ENCODE measurements at regions not wholly inside any gene's neighbourhood (a gene's known extent, or its start where the extent isn't known, plus 50 kb on each side); places are given as distances from the start of the nearest gene placed in this dataset.

DNA sequence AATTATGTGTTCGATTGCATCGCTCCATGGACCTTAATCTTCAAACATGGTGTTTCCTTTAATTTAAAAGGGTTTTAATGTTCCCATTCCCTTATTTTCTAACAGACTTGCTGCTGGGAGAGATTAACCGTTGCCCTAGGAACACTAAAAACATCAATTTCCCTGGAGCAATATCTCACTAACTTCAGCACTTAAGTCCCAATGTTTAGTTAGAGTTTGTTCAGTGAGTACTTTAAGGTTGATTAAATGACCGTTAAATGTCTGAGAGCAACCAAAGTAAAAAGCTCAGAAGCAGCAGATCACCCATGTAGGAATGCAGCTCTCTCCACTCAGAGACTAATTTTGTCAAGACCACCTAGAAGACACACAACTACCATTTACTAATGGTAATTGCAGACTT, 111.2 kb upstream of the PDE5A start:
- no peak for DNase-seq
- WGBS, 2 donors = 52 to 66% methylated on average over 4 of the region's 4 CpGs
- intact Hi-C loops (cut with DNase I) = no loop called here
- Histone ChIP-seq H3K27me3 (no peaks in the 10 kb centered on the region), H3K9me3 (no peaks in the 10 kb centered on the region), H3K4me3 (no peak overlapping the region), H3K4me1 (peaks cover 0 to 2% (median 0%) of the 10 kb centered on the region in 3 donors), H3K36me3 (no peaks in the 10 kb centered on the region), H3K27ac (no peak overlapping the region)
- TF ChIP-seq, protein P1, sequence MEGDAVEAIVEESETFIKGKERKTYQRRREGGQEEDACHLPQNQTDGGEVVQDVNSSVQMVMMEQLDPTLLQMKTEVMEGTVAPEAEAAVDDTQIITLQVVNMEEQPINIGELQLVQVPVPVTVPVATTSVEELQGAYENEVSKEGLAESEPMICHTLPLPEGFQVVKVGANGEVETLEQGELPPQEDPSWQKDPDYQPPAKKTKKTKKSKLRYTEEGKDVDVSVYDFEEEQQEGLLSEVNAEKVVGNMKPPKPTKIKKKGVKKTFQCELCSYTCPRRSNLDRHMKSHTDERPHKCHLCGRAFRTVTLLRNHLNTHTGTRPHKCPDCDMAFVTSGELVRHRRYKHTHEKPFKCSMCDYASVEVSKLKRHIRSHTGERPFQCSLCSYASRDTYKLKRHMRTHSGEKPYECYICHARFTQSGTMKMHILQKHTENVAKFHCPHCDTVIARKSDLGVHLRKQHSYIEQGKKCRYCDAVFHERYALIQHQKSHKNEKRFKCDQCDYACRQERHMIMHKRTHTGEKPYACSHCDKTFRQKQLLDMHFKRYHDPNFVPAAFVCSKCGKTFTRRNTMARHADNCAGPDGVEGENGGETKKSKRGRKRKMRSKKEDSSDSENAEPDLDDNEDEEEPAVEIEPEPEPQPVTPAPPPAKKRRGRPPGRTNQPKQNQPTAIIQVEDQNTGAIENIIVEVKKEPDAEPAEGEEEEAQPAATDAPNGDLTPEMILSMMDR (IDR thresholded peaks at IDR 0.05) = no peak
- no peak for TF ChIP-seq POLR2A (IDR thresholded peaks at IDR 0.05)

DNA sequence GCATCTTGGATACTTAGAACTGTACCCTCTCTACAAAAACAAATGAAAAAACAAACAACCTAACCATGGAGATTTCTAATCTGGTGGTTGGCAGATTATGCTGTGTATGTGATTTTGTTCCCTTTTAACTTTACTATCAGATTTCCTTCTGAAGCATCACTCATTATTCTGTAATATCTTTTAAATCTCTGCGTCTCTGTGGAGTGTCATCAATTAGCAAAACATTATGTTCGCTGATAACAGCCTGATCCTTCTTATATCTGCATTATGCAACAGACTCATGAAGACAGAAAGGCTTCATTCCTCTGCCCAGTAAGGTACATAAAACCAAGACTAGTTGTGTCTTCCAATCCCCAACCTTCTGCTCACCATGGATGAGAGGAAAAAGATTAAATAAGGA, 110.3 kb upstream of the PDE5A start:
- DNase-seq = no peak
- 73 to 90% methylated on average over 2 of the region's 2 CpGs for WGBS, 2 donors
- no peaks in the 10 kb centered on the region for H3K9me3 ChIP-seq
- no peak overlapping the region for H3K27ac ChIP-seq
- intact Hi-C loops (cut with DNase I) = no loop called here
- no peaks in the 10 kb centered on the region for H3K36me3 ChIP-seq
- peaks cover 0 to 8% (median 0%) of the 10 kb centered on the region in 3 donors for H3K4me1 ChIP-seq
- H3K27me3 ChIP-seq = no peaks in the 10 kb centered on the region
- H3K4me3 ChIP-seq = no peak overlapping the region
- no peak for TF ChIP-seq POLR2A (IDR thresholded peaks at IDR 0.05)
- TF ChIP-seq, protein P1 (IDR thresholded peaks at IDR 0.05) = no peak

DNA sequence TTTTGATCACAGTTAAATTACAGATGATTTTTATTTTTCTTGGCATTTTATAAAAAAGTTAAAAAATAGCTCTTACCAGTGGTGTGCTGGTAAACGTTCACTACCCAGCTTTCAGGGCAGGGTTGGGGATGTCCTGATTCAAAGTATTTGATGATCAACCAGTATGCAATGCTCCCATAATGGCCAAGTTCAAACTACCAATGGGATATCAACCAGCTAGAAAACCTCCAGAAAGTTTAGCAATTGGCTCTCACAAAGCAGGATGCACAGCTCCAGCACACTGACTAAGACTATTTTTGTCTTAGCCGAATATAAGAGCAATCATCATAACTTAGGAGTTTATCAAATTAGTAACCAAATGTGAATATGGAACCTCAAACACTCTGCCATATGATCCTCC, 108.0 kb upstream of the PDE5A start:
- Histone ChIP-seq H3K27ac (peak overlapping the region in 1 of 4 donors; percentile 18), H3K27me3 (no peaks in the 10 kb centered on the region), H3K9me3 (no peaks in the 10 kb centered on the region), H3K4me1 (peaks cover 0 to 8% (median 0%) of the 10 kb centered on the region in 3 donors), H3K36me3 (no peaks in the 10 kb centered on the region), H3K4me3 (no peak overlapping the region)
- intact Hi-C loops (cut with DNase I) = no loop called here
- no peak for DNase-seq
- TF ChIP-seq, protein P1 (IDR thresholded peaks at IDR 0.05) = no peak
- TF ChIP-seq POLR2A (IDR thresholded peaks at IDR 0.05) = no peak
- 72 to 79% methylated on average over 2 of the region's 2 CpGs for WGBS, 2 donors

DNA sequence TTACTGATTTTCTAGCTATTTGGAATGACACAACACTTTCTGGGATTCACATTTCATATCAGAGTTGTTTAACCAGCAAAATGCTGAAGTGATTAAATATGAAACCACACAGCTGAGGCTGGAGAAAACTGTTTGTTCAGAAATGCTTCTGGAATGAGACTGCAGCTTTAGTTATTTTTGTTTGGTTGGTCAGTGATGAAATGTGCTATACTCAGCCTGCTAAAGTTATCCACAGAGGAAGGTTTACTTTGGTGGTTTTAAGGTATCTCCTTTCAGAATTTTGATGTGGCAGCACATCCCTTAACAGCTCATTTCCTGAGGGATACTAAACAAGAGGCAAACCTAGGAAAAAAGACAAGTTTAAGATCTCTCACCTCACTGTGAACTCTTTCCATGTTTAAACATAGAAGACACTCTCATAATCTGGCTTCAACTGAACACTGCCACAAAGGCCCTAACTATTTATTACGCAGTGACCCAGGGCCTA, 106.6 kb upstream of the PDE5A start:
- WGBS, 2 donors = 27 to 56% methylated on average over 1 of the region's 1 CpG
- no peak for DNase-seq
- H3K27me3 ChIP-seq = no peaks in the 10 kb centered on the region

DNA sequence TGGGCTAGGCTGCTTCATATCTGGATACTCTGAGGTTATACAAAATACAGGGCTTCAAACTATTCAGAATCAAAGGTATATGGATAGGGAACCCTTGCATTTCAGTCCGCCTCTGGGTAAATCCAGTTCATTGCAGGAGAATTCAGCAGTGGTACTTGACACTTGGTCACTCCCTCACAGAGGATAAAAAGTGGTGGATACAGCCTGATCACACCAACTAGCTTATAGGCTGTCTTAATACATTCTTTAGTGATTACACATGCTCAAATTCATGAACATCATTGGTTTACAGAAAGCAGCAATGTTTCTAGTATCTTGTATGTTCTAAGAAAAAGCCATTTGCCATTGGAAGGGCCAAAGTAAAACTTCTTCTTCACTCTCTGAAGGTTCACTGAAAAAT, 104.8 kb upstream of the PDE5A start:
- DNase-seq = no peak
- WGBS, 2 donors = 67 to 81% methylated on average over 1 of the region's 1 CpG
- Histone ChIP-seq H3K9me3 (no peaks in the 10 kb centered on the region), H3K27me3 (no peaks in the 10 kb centered on the region), H3K4me1 (peaks cover 0 to 14% (median 4%) of the 10 kb centered on the region in 3 donors), H3K36me3 (no peaks in the 10 kb centered on the region), H3K27ac (no peak overlapping the region), H3K4me3 (no peak overlapping the region)
- intact Hi-C loops (cut with DNase I) = no loop called here
- TF ChIP-seq, protein P1 (IDR thresholded peaks at IDR 0.05) = no peak
- no peak for TF ChIP-seq POLR2A (IDR thresholded peaks at IDR 0.05)

More for the DNA sequence above, 106.6 kb upstream of the PDE5A start:
- Histone ChIP-seq H3K4me1 (peaks cover 0 to 8% (median 0%) of the 10 kb centered on the region in 3 donors), H3K27ac (peak overlapping the region in 3 of 4 donors; percentile 61 to 71 (median 67)), H3K36me3 (no peaks in the 10 kb centered on the region), H3K4me3 (no peak overlapping the region), H3K9me3 (no peaks in the 10 kb centered on the region)
- intact Hi-C loops (cut with DNase I) = no loop called here
- TF ChIP-seq, protein P1 (IDR thresholded peaks at IDR 0.05) = no peak
- TF ChIP-seq POLR2A (IDR thresholded peaks at IDR 0.05) = no peak
